ENCODE measurements at regions not wholly inside any gene's neighbourhood (a gene's known extent, or its start where the extent isn't known, plus 50 kb on each side); places are given as distances from the start of the nearest gene placed in this dataset.

DNA sequence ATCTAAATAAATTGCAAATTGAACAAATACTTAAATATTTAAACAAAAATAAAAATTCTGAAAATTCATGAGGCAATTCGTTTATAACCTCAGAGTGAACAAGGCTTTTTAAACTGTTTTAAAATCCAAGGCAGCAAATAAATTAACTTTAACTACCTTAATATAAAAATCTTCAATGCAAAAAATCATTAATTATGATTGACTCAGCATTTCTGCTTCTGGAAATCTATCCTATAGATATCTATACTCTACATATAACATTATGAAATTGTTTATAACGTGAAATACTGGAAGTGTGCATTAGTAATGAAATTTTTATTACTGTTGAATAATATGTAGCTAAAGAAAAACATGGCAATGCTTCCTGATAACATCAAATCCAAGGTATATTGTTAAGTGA, 92.4 kb downstream of the ADAMTS1 start:
- Histone ChIP-seq H3K4me3 (ENCODE audit: low read depth in 1 of 3, low read length in 3 of 3) (no peak overlapping the region), H3K4me1 (ENCODE audit: control insufficient read depth in 4 of 4, insufficient read depth in 4 of 4, low read length in 3 of 4) (no peaks in the 10 kb centered on the region), H3K9me3 (ENCODE audit: control insufficient read depth in 4 of 4, low read length in 3 of 4) (no peaks in the 10 kb centered on the region), H3K27me3 (ENCODE audit: control insufficient read depth in 4 of 4, insufficient read depth in 4 of 4, low read length in 3 of 4) (peaks cover 0 to 6% (median 2%) of the 10 kb centered on the region in 4 donors), H3K9ac (ENCODE audit: low read depth in 1 of 2, low read length in 2 of 2) (no peak overlapping the region), H3K36me3 (ENCODE audit: control insufficient read depth in 4 of 4, insufficient read depth in 3 of 4, low read depth in 1 of 4, low read length in 3 of 4) (no peaks in the 10 kb centered on the region), H3K27ac (ENCODE audit: low read depth in 1 of 2, low read length in 2 of 2) (no peak overlapping the region)
- WGBS, result 39% methylated on average over 2 of the region's 2 CpGs
- TF ChIP-seq SP1 (IDR thresholded peaks at IDR 0.05), result no peak
- no peak for TF ChIP-seq HNF4A (conservative IDR thresholded peaks at IDR 0.05)
- TF ChIP-seq NR2F2 (IDR thresholded peaks at IDR 0.05), result no peak
- TF ChIP-seq TAF1 (conservative IDR thresholded peaks at IDR 0.05), result no peak
- TF ChIP-seq, protein P1, sequence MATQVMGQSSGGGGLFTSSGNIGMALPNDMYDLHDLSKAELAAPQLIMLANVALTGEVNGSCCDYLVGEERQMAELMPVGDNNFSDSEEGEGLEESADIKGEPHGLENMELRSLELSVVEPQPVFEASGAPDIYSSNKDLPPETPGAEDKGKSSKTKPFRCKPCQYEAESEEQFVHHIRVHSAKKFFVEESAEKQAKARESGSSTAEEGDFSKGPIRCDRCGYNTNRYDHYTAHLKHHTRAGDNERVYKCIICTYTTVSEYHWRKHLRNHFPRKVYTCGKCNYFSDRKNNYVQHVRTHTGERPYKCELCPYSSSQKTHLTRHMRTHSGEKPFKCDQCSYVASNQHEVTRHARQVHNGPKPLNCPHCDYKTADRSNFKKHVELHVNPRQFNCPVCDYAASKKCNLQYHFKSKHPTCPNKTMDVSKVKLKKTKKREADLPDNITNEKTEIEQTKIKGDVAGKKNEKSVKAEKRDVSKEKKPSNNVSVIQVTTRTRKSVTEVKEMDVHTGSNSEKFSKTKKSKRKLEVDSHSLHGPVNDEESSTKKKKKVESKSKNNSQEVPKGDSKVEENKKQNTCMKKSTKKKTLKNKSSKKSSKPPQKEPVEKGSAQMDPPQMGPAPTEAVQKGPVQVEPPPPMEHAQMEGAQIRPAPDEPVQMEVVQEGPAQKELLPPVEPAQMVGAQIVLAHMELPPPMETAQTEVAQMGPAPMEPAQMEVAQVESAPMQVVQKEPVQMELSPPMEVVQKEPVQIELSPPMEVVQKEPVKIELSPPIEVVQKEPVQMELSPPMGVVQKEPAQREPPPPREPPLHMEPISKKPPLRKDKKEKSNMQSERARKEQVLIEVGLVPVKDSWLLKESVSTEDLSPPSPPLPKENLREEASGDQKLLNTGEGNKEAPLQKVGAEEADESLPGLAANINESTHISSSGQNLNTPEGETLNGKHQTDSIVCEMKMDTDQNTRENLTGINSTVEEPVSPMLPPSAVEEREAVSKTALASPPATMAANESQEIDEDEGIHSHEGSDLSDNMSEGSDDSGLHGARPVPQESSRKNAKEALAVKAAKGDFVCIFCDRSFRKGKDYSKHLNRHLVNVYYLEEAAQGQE (IDR thresholded peaks at IDR 0.05), result no peak
- TF ChIP-seq GABPA (IDR thresholded peaks at IDR 0.05 in 1 of 2, conservative IDR thresholded peaks at IDR 0.05 in 1 of 2), result no peak
- TF ChIP-seq, protein P2, sequence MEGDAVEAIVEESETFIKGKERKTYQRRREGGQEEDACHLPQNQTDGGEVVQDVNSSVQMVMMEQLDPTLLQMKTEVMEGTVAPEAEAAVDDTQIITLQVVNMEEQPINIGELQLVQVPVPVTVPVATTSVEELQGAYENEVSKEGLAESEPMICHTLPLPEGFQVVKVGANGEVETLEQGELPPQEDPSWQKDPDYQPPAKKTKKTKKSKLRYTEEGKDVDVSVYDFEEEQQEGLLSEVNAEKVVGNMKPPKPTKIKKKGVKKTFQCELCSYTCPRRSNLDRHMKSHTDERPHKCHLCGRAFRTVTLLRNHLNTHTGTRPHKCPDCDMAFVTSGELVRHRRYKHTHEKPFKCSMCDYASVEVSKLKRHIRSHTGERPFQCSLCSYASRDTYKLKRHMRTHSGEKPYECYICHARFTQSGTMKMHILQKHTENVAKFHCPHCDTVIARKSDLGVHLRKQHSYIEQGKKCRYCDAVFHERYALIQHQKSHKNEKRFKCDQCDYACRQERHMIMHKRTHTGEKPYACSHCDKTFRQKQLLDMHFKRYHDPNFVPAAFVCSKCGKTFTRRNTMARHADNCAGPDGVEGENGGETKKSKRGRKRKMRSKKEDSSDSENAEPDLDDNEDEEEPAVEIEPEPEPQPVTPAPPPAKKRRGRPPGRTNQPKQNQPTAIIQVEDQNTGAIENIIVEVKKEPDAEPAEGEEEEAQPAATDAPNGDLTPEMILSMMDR (IDR thresholded peaks at IDR 0.05; ENCODE audit: low read depth, low read length, missing input control), result no peak
- DNase-seq (ENCODE audit: low spot score), result no peak

DNA sequence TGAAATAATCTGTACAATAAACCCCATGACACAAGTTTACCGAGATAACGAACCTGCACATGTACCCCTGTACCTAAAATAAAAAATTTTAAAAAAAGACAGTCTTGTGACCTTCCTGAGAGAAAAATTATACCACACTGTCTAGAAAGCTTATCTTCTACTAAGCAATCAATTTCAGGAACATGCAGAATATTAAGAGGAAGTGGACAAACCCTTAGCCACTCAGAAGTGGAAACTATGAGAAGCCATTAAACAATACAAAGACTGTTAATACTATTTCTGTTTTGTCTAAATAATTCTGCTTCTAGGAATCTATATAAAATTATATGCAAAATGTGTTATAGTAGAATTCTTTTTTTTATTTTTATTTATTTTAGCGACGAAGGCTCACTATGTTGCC, 93.9 kb downstream of the ADAMTS1 start:
- 69% methylated on average over 4 of the region's 4 CpGs for WGBS
- Histone ChIP-seq H3K36me3 (ENCODE audit: control insufficient read depth in 4 of 4, insufficient read depth in 3 of 4, low read depth in 1 of 4, low read length in 3 of 4) (no peaks in the 10 kb centered on the region), H3K4me1 (ENCODE audit: control insufficient read depth in 4 of 4, insufficient read depth in 4 of 4, low read length in 3 of 4) (no peaks in the 10 kb centered on the region), H3K27me3 (ENCODE audit: control insufficient read depth in 4 of 4, insufficient read depth in 4 of 4, low read length in 3 of 4) (peaks cover 0 to 8% (median 2%) of the 10 kb centered on the region in 4 donors), H3K27ac (ENCODE audit: low read depth in 1 of 2, low read length in 2 of 2) (no peak overlapping the region), H3K9me3 (ENCODE audit: control insufficient read depth in 4 of 4, low read length in 3 of 4) (no peaks in the 10 kb centered on the region), H3K4me3 (ENCODE audit: low read depth in 1 of 3, low read length in 3 of 3) (no peak overlapping the region), H3K9ac (ENCODE audit: low read depth in 1 of 2, low read length in 2 of 2) (no peak overlapping the region)
- no peak for DNase-seq (ENCODE audit: low spot score)
- TF ChIP-seq EGR1 (IDR thresholded peaks at IDR 0.05; ENCODE audit: low read depth in 2 of 2), result no peak
- TF ChIP-seq, protein P3, sequence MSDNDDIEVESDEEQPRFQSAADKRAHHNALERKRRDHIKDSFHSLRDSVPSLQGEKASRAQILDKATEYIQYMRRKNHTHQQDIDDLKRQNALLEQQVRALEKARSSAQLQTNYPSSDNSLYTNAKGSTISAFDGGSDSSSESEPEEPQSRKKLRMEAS (IDR thresholded peaks at IDR 0.05), result no peak
- TF ChIP-seq, protein P1 (IDR thresholded peaks at IDR 0.05), result no peak
- no peak for TF ChIP-seq TAF1 (conservative IDR thresholded peaks at IDR 0.05)
- no peak for TF ChIP-seq GABPA (IDR thresholded peaks at IDR 0.05 in 1 of 2, conservative IDR thresholded peaks at IDR 0.05 in 1 of 2)
- no peak for TF ChIP-seq ATF3 (IDR thresholded peaks at IDR 0.05)
- TF ChIP-seq HNF4G (IDR thresholded peaks at IDR 0.05), result no peak
- TF ChIP-seq RXRA (IDR thresholded peaks at IDR 0.05), result no peak
- TF ChIP-seq, protein P2 (IDR thresholded peaks at IDR 0.05; ENCODE audit: low read depth, low read length, missing input control), result no peak
- TF ChIP-seq SP1 (IDR thresholded peaks at IDR 0.05), result no peak
- no peak for TF ChIP-seq YY1 (IDR thresholded peaks at IDR 0.05)
- no peak for TF ChIP-seq FOXA2 (IDR thresholded peaks at IDR 0.05)
- TF ChIP-seq RAD21 (IDR thresholded peaks at IDR 0.05), result no peak
- no peak for TF ChIP-seq NR2F2 (IDR thresholded peaks at IDR 0.05)
- TF ChIP-seq, protein P4, sequence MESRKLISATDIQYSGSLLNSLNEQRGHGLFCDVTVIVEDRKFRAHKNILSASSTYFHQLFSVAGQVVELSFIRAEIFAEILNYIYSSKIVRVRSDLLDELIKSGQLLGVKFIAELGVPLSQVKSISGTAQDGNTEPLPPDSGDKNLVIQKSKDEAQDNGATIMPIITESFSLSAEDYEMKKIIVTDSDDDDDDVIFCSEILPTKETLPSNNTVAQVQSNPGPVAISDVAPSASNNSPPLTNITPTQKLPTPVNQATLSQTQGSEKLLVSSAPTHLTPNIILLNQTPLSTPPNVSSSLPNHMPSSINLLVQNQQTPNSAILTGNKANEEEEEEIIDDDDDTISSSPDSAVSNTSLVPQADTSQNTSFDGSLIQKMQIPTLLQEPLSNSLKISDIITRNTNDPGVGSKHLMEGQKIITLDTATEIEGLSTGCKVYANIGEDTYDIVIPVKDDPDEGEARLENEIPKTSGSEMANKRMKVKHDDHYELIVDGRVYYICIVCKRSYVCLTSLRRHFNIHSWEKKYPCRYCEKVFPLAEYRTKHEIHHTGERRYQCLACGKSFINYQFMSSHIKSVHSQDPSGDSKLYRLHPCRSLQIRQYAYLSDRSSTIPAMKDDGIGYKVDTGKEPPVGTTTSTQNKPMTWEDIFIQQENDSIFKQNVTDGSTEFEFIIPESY (IDR thresholded peaks at IDR 0.05), result no peak
- TF ChIP-seq FOXA1 (IDR thresholded peaks at IDR 0.05), result no peak
- no peak for TF ChIP-seq HNF4A (conservative IDR thresholded peaks at IDR 0.05)
- no peak for TF ChIP-seq JUND (IDR thresholded peaks at IDR 0.05)

Measured in liver (tissue), 8 donors.